RPMI8226 (cell line): ENCODE measurements at regions not wholly inside any gene's neighbourhood (a gene's known extent, or its start where the extent isn't known, plus 50 kb on each side); places are given as distances from the start of the nearest gene placed in this dataset.
A peak's percentile ranks its signal among the peaks of the same experiment; 100 is the strongest.

Source experiments
- DNase-seq: peaks from one replicate; pipeline ENCODE4 v3.0.0-alpha.2; 2015

DNA sequence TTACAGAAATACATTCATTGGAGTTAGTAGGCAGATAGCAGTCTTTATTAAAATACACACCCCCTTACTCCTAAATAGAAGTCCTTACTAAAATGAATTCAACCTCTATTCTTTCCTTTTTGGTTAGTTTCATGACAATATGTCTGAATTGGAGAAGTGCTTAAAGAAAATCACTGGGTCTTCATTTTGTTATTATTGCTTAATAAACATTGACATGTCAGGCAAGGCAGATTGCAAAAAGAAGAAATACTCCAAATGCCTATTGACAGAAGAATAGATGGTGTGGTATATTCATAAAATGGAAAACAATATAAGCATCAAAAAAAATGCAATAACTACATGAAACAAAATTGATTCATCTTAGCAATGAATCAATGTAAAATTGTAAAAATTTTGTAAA, 135.5 kb downstream of the TMEM26 start:
- DNase-seq: no peak

- no peak for DNase-seq
Observed at GRCh38 chr10:61316676-61317265, 136.4 kb downstream of the TMEM26 start.

- DNase-seq: no peak
Observed at GRCh38 chr10:61314273-61314672, 138.9 kb downstream of the TMEM26 start.

GRCh38 chr10:61313460-61313859, 139.7 kb downstream of the TMEM26 start:
- no peak for DNase-seq

- no peak for DNase-seq
Observed at GRCh38 chr10:61304746-61305145, 148.4 kb downstream of the TMEM26 start.

- no peak for DNase-seq
Observed at GRCh38 chr10:61302124-61302523, 151.1 kb downstream of the TMEM26 start.

DNA sequence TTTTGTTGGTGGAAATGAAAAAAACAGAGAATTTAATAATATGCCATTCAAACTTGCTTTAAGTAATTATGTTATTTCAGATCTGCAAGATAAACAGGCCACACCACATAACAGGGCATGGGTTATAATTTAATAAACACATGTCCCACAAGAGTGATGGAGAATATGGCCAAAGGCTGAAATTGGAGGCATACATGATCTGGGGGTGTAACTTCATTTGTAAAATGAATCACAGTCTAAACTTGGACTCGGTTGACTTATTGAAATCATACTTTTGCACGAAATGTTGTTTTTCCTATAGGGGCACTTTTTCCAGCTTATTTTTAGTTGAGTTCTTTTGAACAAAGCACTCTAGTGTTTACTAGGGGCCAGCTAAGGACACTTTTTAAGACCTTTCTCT, 151.6 kb downstream of the TMEM26 start:
- DNase-seq: no peak

- DNase-seq: no peak
Observed at GRCh38 chr10:61299841-61300240, 153.3 kb downstream of the TMEM26 start.

GRCh38 chr10:61299156-61299555, 154.0 kb downstream of the TMEM26 start:
- DNase-seq: no peak

GRCh38 chr10:61298194-61298593, 155.0 kb downstream of the TMEM26 start:
- DNase-seq: no peak

DNA sequence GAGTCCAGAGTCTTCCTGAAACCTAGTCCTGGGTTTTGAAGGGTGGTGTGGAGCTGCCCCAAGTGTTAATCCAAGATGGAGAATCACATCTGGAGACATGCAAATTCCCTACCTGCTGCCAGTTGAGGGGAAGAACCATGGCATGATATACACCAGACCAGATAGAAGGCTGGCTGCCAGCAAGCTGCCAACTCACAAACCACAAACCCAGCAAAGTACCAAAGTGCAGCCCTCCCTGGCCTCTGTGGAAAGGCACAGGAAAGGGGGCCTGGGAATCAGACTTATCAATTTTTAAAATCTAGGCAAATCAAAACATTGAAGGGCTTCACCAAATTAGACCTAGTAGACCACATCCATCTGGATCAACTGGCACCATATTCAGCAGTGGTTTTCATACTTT, 157.0 kb downstream of the TMEM26 start:
- no peak for DNase-seq

- no peak for DNase-seq
Observed at GRCh38 chr10:61294131-61294530, 159.1 kb downstream of the TMEM26 start.

DNA sequence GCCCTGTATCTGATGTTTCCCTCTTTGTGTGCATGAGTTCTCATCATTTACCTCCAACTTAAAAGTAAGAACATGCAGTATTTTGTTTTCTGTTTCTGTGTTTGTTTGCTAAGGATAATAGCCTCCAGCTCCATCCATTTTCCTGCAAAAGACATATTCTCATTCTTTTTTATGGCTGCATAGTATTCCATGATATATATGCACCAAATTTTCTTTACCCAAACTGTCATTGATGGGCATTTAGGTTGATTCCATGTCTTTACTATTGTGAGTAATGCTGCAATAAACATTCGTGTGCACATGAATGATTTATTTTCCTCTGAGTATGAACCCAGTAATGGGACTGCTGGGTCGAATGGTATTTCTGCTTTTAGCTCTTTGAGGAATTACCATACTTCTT, 163.4 kb downstream of the TMEM26 start:
- no peak for DNase-seq

GRCh38 chr10:61286686-61287085, 166.5 kb downstream of the TMEM26 start:
- peak; percentile 4 for DNase-seq

DNA sequence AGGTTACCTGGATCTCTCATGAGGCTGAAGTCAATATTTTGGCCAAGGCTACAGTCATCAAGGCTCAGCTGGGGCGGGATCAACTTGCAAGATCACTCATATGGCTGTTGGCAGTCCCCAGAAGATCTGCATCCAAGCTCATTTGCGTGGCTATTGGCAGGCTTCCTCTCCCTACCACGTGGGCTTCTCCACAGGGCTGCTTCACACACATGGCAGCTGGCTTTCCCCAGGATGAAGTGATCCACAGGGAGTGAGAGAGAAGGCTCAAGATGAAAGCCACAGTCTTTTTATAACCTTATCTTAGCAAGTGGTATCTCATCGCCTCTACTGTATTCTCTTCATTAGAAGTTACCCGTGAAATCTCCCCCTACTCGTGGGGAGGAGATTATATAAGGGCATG, 167.4 kb downstream of the TMEM26 start:
- no peak for DNase-seq

DNA sequence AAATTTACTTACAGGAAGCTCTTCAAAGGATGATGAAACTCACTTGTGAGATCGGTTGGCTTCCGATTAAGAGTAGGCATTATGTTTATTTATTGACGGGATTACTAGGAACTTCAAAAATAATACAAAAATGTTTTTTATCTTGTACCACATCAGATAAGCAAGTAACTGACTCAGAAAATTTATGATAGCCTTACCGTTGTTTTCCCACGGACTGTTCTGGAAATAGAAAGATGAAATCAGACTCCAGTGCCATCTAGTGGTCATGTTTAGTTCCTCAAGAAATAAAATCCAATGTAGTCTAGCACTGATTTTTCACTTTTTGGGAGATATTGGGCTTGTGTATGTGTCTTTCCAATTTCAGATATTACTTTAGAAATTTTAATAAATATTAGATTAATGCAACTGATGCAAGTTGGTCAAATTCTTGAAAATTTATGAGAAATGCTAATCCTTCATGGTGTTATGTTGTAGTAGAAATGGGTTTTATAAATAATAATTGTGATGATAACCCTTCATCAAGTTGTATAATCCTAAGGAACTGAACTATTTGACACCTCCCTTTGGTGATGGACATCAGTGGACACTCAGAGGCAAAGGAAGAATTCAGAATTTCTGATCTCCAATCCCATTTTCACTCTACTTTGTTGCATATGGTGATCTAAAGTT, 168.8 kb downstream of the TMEM26 start:
- DNase-seq: peak; percentile 35

DNA sequence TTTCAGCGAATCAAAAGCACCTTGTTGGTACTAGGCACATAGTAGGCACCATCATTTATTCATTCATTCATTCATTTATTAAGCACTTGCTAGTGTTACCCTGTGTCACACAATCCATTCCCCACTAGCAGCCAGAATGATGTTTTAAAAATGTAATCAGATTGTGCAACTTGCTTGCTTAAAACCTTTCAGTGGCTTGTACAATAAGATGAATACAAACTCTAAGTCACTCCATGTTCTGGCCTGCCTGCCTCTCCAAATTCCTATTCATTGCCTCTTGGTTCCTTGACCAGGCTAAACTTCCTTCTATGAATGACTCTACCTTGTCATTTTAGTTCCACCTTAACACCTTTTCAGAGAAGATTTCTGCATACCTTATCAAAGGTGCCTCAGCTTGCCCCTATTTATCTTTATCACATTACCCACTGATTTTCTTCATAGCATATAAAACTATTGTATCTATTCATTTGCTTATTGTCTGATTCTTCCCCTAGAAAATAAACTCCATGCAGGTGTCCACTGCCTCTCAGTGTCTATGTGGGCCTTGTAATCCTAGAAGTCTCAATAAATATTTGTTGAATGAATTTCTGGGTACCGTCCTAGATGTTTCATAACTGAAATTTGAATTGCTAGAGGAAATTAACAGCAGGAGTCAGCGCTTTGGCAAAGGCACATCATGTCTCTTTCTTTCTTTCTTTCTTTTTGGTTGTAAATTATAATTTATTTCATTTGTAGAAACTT, 169.5 kb downstream of the TMEM26 start:
- no peak for DNase-seq

GRCh38 chr10:61283066-61283465, 170.1 kb downstream of the TMEM26 start:
- no peak for DNase-seq

DNA sequence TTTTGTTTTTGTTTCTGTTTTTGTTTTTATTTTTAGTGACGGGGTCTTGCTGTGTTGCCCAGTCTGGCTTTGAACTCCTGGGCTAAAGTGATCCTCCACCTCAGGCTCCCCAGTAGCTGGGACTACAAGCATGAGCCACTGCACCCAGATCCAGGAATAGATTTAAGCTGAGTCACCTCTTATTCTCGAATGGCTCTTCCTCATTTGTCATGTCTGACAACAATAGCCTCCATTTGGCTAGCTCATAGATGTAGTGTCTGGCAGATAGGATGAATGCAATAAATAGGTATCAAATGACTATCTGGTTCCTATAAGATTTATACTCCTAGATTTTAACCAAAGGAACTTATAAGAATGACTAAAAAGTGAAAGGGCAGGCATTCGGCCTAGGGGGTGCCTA, 172.9 kb downstream of the TMEM26 start:
- DNase-seq: no peak

GRCh38 chr10:61279400-61279799, 173.8 kb downstream of the TMEM26 start:
- DNase-seq: no peak

DNA sequence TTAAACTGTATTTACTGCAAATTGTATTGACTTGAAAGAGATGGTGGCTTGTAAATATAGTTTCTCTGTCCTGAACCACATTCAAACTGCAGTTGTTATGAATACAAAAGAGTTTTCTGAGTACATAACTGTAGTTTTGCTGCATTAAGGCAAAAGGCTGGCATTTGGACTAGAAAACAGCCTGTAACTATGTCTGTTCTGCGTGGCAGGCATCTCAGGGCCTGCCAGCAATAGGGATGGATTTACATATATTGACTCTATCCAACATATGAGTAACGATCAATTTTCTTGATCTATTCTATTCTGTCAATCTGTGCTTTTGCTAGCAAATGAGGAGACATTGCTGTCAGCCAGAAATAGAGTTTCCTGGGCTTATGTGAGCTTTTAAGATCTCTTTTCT, 174.6 kb downstream of the TMEM26 start:
- no peak for DNase-seq

- DNase-seq: no peak
Observed at GRCh38 chr10:61272781-61273180, 180.4 kb downstream of the TMEM26 start.

- no peak for DNase-seq
Observed at GRCh38 chr10:61271127-61271780, 181.9 kb downstream of the TMEM26 start.

DNA sequence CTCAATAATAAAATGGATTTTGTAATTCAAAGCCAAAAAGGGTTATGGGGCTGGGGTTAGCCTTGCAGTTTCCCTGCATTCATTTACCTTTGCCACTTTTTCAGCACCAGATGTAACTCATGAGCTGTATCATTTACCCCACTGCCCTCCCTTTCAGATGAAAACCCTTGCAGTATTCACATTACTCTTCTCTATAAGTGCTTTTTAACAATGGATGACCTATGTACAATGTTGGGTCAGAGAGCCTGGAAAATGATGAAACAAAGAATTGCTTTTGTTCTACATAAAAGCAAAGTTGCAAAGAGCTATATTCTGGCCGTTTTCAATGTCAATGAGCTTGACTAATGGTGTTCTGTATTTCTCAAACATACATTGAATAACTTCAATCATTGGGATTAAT, 189.7 kb downstream of the TMEM26 start:
- DNase-seq: no peak
